ENCODE measurements at regions not wholly inside any gene's neighbourhood (a gene's known extent, or its start where the extent isn't known, plus 50 kb on each side); places are given as distances from the start of the nearest gene placed in this dataset.

- Mint-ChIP-seq H3K4me3 (no peak overlapping the region), H3K4me1 (ENCODE audit: low read depth) (peaks cover 16% of the 10 kb centered on the region), H3K27me3 (ENCODE audit: low read depth) (no peaks in the 10 kb centered on the region), H3K27ac (no peak overlapping the region), H3K36me3 (ENCODE audit: low read depth) (no peaks in the 10 kb centered on the region), H3K9me3 (no peaks in the 10 kb centered on the region)
- CTCF ChIA-PET, result no interaction called here
- no peak for DNase-seq
- intact Hi-C loops (cut with micrococcal nuclease), result no loop called here
Observed at GRCh38 chr4:163606896-163607691, 112.6 kb downstream of the TMA16 start.

GRCh38 chr4:163609019-163609418, 114.5 kb downstream of the TMA16 start:
- Mint-ChIP-seq H3K4me3 (no peak overlapping the region), H3K9me3 (no peaks in the 10 kb centered on the region), H3K27ac (no peak overlapping the region), H3K36me3 (ENCODE audit: low read depth) (no peaks in the 10 kb centered on the region), H3K4me1 (ENCODE audit: low read depth) (peaks cover 16% of the 10 kb centered on the region), H3K27me3 (ENCODE audit: low read depth) (peaks cover 4% of the 10 kb centered on the region)
- CTCF ChIA-PET, result interaction anchor here (0.7 kb wide), 1 partner anchor 45 kb away, joined by 3 read pairs; no protein-coding TSS in a partner anchor
- no peak for DNase-seq
- intact Hi-C loops (cut with micrococcal nuclease), result no loop called here

DNA sequence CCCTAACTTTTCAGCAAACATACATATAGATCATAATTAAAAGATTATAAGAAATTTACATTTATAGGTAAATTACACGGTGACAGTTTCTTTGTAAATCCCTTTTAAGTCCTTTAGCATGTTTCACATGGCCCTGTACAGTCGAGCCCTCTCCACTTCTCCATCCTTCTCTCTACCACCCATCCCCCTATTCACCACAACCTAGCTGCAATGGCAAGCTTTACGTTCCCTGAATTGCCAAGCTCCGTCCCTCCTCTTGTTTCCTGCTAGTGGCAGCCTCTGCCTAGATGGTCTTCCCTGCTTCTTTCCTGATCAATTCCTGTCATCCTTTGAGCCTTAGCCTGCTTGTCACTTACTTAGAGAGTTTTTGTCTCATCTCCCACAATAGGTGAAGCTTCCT, 116.2 kb downstream of the TMA16 start:
- intact Hi-C loops (cut with micrococcal nuclease), result no loop called here
- Mint-ChIP-seq H3K27me3 (ENCODE audit: low read depth) (peaks cover 4% of the 10 kb centered on the region), H3K4me1 (ENCODE audit: low read depth) (peaks cover 16% of the 10 kb centered on the region), H3K4me3 (no peak overlapping the region), H3K36me3 (ENCODE audit: low read depth) (no peaks in the 10 kb centered on the region), H3K9me3 (no peaks in the 10 kb centered on the region), H3K27ac (no peak overlapping the region)
- DNase-seq, result no peak
- CTCF ChIA-PET, result interaction anchor here (1.4 to 1.5 kb wide), 2 partner anchors 13 to 32 kb away, joined by 3 to 4 read pairs; no protein-coding TSS in a partner anchor

- CTCF ChIA-PET, result interaction anchor here (1.4 to 1.5 kb wide), 2 partner anchors 12 to 33 kb away, joined by 3 to 4 read pairs; no protein-coding TSS in a partner anchor
- intact Hi-C loops (cut with micrococcal nuclease), result no loop called here
- Mint-ChIP-seq H3K27ac (no peak overlapping the region), H3K4me3 (no peak overlapping the region), H3K4me1 (ENCODE audit: low read depth) (peaks cover 16% of the 10 kb centered on the region), H3K9me3 (no peaks in the 10 kb centered on the region), H3K36me3 (ENCODE audit: low read depth) (no peaks in the 10 kb centered on the region), H3K27me3 (ENCODE audit: low read depth) (peaks cover 4% of the 10 kb centered on the region)
- DNase-seq, result no peak
Observed at GRCh38 chr4:163611182-163611581, 116.7 kb downstream of the TMA16 start.

DNA sequence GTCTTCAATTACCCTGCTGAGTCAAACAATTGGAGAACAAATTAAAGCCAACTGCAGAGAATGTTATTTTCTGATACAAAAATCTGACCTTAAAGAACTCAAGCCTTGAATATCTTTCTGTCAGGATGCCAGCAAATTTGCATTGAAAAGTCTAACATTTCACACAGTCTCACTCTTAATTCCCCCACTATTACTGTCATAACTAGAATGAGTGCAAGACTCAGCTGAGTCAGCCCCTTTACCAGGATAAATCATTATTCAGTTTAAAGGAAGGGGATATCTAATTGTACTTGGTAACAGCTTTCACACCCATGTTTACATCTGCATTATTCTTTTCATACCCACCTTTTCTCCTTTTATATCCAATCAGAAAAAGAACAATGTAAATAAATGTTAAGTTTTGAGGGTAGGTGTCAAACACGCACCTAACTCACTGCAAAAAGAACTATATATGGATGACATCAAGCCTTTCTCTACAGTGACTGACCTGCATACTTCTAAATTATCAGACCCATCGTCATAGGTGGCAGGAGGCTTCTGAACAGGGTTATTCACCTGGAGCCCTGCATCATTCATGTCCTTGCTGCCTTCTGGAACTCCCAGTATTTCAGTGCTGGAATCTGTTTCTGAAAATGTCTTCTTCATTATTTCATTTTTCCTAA, 117.4 kb downstream of the TMA16 start:
- H3K4me1 Mint-ChIP-seq (ENCODE audit: low read depth), result peaks cover 16% of the 10 kb centered on the region
- H3K27ac Mint-ChIP-seq, result no peak overlapping the region
- CTCF ChIA-PET, result interaction anchor here (1.5 kb wide), 1 partner anchor 34 kb away, joined by 3 read pairs; no protein-coding TSS in a partner anchor
- no peaks in the 10 kb centered on the region for H3K9me3 Mint-ChIP-seq
- H3K27me3 Mint-ChIP-seq (ENCODE audit: low read depth), result peaks cover 4% of the 10 kb centered on the region
- no peaks in the 10 kb centered on the region for H3K36me3 Mint-ChIP-seq (ENCODE audit: low read depth)
- intact Hi-C loops (cut with micrococcal nuclease), result no loop called here
- no peak overlapping the region for H3K4me3 Mint-ChIP-seq
- no peak for DNase-seq

GRCh38 chr4:163612762-163613161, 118.3 kb downstream of the TMA16 start:
- no peak overlapping the region for H3K27ac Mint-ChIP-seq
- no peaks in the 10 kb centered on the region for H3K9me3 Mint-ChIP-seq
- no peak for DNase-seq
- CTCF ChIA-PET, result no interaction called here
- peaks cover 13% of the 10 kb centered on the region for H3K4me1 Mint-ChIP-seq (ENCODE audit: low read depth)
- peaks cover 4% of the 10 kb centered on the region for H3K27me3 Mint-ChIP-seq (ENCODE audit: low read depth)
- no peaks in the 10 kb centered on the region for H3K36me3 Mint-ChIP-seq (ENCODE audit: low read depth)
- H3K4me3 Mint-ChIP-seq, result no peak overlapping the region
- intact Hi-C loops (cut with micrococcal nuclease), result no loop called here

- intact Hi-C loops (cut with micrococcal nuclease), result no loop called here
- Mint-ChIP-seq H3K4me3 (no peak overlapping the region), H3K36me3 (ENCODE audit: low read depth) (no peaks in the 10 kb centered on the region), H3K27me3 (ENCODE audit: low read depth) (peaks cover 4% of the 10 kb centered on the region), H3K27ac (no peak overlapping the region), H3K4me1 (ENCODE audit: low read depth) (peaks cover 10% of the 10 kb centered on the region), H3K9me3 (no peaks in the 10 kb centered on the region)
- DNase-seq, result no peak
- CTCF ChIA-PET, result interaction anchor here (0.6 kb wide), 1 partner anchor 56 kb away, joined by 3 read pairs; no protein-coding TSS in a partner anchor
Observed at GRCh38 chr4:163613383-163613782, 118.9 kb downstream of the TMA16 start.

- Mint-ChIP-seq H3K9me3 (no peaks in the 10 kb centered on the region), H3K27me3 (ENCODE audit: low read depth) (peaks cover 4% of the 10 kb centered on the region), H3K27ac (no peak overlapping the region), H3K4me3 (no peak overlapping the region), H3K4me1 (ENCODE audit: low read depth) (no peaks in the 10 kb centered on the region), H3K36me3 (ENCODE audit: low read depth) (no peaks in the 10 kb centered on the region)
- no peak for DNase-seq
- intact Hi-C loops (cut with micrococcal nuclease), result no loop called here
- CTCF ChIA-PET, result no interaction called here
Observed at GRCh38 chr4:163614866-163615265, 120.4 kb downstream of the TMA16 start.

DNA sequence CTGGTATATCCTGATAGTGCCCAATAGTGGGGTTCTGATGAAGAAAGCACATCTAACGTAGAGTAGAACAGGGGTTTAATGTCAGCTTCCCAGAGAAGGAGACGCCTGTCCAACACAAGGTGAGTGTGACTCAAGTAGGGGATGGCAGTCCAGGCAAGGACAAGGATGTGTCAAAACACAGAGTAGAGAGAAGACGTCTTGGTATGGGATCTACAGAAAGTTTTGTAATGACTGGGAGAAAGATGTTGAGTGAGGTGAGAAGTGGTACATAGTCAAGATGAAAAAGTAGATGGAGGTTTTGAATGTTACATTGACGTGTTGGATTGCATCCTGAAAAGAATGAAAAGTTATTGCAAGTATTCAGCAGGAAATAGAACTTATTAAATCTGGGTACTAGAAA, 124.4 kb downstream of the TMA16 start:
- no peak overlapping the region for H3K27ac Mint-ChIP-seq
- CTCF ChIA-PET, result no interaction called here
- H3K27me3 Mint-ChIP-seq (ENCODE audit: low read depth), result no peaks in the 10 kb centered on the region
- H3K4me3 Mint-ChIP-seq, result no peak overlapping the region
- H3K4me1 Mint-ChIP-seq (ENCODE audit: low read depth), result peaks cover 20% of the 10 kb centered on the region
- no peaks in the 10 kb centered on the region for H3K9me3 Mint-ChIP-seq
- intact Hi-C loops (cut with micrococcal nuclease), result no loop called here
- no peaks in the 10 kb centered on the region for H3K36me3 Mint-ChIP-seq (ENCODE audit: low read depth)
- DNase-seq, result no peak

- no peaks in the 10 kb centered on the region for H3K27me3 Mint-ChIP-seq (ENCODE audit: low read depth)
- H3K9me3 Mint-ChIP-seq, result no peaks in the 10 kb centered on the region
- no peak overlapping the region for H3K4me3 Mint-ChIP-seq
- intact Hi-C loops (cut with micrococcal nuclease), result no loop called here
- no peak for DNase-seq
- CTCF ChIA-PET, result no interaction called here
- no peaks in the 10 kb centered on the region for H3K36me3 Mint-ChIP-seq (ENCODE audit: low read depth)
- no peak overlapping the region for H3K27ac Mint-ChIP-seq
- peaks cover 39% of the 10 kb centered on the region for H3K4me1 Mint-ChIP-seq (ENCODE audit: low read depth)
Observed at GRCh38 chr4:163620738-163621137, 126.2 kb downstream of the TMA16 start.

DNA sequence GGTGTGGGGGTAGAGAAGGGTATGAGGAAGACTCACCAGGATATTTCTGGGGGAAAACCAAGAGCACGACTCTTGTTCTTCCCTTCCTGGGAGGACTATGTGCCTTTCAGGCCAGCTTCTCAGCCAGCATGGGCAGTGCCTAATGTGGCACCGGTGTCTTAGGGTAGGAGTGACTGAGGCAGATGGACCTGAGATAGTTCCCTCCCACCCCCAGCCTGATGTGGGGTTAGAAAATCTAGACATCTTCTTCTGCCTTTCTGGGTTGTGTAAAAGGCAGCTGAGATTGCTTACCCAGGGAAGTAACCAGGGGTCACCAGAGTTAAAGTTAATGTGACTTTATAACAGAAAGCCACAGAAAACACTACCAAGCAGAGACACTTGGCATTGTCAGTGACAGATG, 127.3 kb downstream of the TMA16 start:
- CTCF ChIA-PET, result no interaction called here
- Mint-ChIP-seq H3K4me1 (ENCODE audit: low read depth) (peaks cover 41% of the 10 kb centered on the region), H3K4me3 (no peak overlapping the region), H3K36me3 (ENCODE audit: low read depth) (no peaks in the 10 kb centered on the region), H3K27ac (no peak overlapping the region), H3K9me3 (no peaks in the 10 kb centered on the region), H3K27me3 (ENCODE audit: low read depth) (no peaks in the 10 kb centered on the region)
- intact Hi-C loops (cut with micrococcal nuclease), result no loop called here
- no peak for DNase-seq

GRCh38 chr4:163622379-163623035, 128.0 kb downstream of the TMA16 start:
- intact Hi-C loops (cut with micrococcal nuclease), result no loop called here
- Mint-ChIP-seq H3K9me3 (no peaks in the 10 kb centered on the region), H3K36me3 (ENCODE audit: low read depth) (no peaks in the 10 kb centered on the region), H3K27me3 (ENCODE audit: low read depth) (no peaks in the 10 kb centered on the region), H3K27ac (no peak overlapping the region), H3K4me3 (no peak overlapping the region), H3K4me1 (ENCODE audit: low read depth) (peaks cover 41% of the 10 kb centered on the region)
- DNase-seq, result no peak
- CTCF ChIA-PET, result no interaction called here
